Breast epithelium (tissue), 3 donors: ENCODE measurements at regions not wholly inside any gene's neighbourhood (a gene's known extent, or its start where the extent isn't known, plus 50 kb on each side); places are given as distances from the start of the nearest gene placed in this dataset.

ENCODE experiments used
- POLR2A ChIP-seq: fragments of 450-650 bp; IDR thresholded peaks from one replicate; pipeline ENCODE4 v1.6.1; 2016; ENCODE audit warnings: antibody characterized with exemption, mild to moderate bottlenecking, moderate library complexity
- POLR2AphosphoS5 ChIP-seq, 3 donors: sonication (generic); formaldehyde crosslinking; IDR thresholded peaks; one replicate each; pipeline ENCODE4 v1.6.1; 2017; ENCODE audit warnings: antibody characterized with exemption in 3 of 3
- TF ChIP-seq, protein P1 (sequence below), 3 donors: fragments of 450-650 bp; IDR thresholded peaks; one replicate each; pipeline ENCODE4 v1.5.1; 2016 to 2017; ENCODE audit warnings: antibody characterized with exemption in 3 of 3, mild to moderate bottlenecking in 3 of 3, moderate library complexity in 3 of 3

DNA sequence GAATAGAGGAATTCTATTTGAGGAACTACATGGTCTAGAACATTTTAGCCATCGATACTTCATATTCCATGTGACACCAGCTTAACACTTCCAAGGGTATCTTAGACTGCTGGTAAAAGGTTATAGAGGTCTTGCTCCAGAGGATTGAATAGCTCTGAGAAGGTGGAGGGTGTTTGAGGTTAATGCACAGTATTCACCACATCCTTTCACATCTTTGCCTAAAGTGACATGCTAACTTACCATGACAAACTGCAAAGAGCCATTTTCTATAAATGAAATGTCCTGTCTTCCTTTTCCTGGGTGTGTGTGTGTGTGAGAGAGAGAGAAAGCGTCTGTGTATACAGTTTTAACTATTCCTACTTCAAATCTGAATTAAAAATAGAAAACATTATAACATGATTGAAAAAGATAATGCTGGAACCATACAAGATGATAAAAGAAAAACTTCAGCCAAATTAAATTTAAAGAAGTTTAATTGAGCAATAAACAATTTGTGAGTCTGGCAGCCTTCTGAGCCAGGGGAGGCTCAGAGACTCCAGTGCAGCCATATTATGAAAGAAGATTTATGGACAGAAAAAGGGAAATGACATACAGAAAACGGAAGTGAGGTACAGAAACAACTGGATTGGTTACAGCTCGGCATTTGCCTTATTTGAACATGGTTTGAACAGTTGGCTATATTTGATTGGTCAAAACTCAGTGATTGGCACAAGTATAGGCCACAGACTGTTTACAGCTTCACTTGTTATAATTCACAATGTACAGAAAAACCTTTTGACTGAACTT is 320.9 kb upstream of the CCDC179 start:
- TF ChIP-seq, protein P1, sequence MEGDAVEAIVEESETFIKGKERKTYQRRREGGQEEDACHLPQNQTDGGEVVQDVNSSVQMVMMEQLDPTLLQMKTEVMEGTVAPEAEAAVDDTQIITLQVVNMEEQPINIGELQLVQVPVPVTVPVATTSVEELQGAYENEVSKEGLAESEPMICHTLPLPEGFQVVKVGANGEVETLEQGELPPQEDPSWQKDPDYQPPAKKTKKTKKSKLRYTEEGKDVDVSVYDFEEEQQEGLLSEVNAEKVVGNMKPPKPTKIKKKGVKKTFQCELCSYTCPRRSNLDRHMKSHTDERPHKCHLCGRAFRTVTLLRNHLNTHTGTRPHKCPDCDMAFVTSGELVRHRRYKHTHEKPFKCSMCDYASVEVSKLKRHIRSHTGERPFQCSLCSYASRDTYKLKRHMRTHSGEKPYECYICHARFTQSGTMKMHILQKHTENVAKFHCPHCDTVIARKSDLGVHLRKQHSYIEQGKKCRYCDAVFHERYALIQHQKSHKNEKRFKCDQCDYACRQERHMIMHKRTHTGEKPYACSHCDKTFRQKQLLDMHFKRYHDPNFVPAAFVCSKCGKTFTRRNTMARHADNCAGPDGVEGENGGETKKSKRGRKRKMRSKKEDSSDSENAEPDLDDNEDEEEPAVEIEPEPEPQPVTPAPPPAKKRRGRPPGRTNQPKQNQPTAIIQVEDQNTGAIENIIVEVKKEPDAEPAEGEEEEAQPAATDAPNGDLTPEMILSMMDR (IDR thresholded peaks at IDR 0.05): no peak
- no peak for TF ChIP-seq POLR2A
- TF ChIP-seq POLR2AphosphoS5 (IDR thresholded peaks at IDR 0.05): no peak
